HepG2 (cell line): ENCODE measurements at regions not wholly inside any gene's neighbourhood (a gene's known extent, or its start where the extent isn't known, plus 50 kb on each side); places are given as distances from the start of the nearest gene placed in this dataset.

Experiments
- CREB3 ChIP-seq: sonication (generic); formaldehyde crosslinking; IDR thresholded peaks from 2 replicates; pipeline ENCODE4 v1.5.0; 2020; ENCODE audit warnings: missing genetic modification reagents
- CREBL2 ChIP-seq: sonication (generic); formaldehyde crosslinking; IDR thresholded peaks from 2 replicates; pipeline ENCODE4 v1.8.1; 2023; ENCODE audit warnings: missing genetic modification reagents, mild to moderate bottlenecking, borderline replicate concordance
- ESRRA ChIP-seq: sonication (generic); formaldehyde crosslinking; IDR thresholded peaks from 2 replicates; pipeline ENCODE4 v1.5.1; 2020; ENCODE audit warnings: mild to moderate bottlenecking, low read depth, missing genetic modification reagents
- FIP1L1 ChIP-seq: fragments of 200-400 bp; formaldehyde crosslinking; IDR thresholded peaks from 2 replicates; pipeline ENCODE4 v1.6.1; 2018; ENCODE audit warnings: low read depth, mild to moderate bottlenecking, low read length, moderate library complexity, borderline replicate concordance; ENCODE audit not compliant: insufficient read depth
- FOXK2 ChIP-seq: fragments of 450-650 bp; IDR thresholded peaks from 2 replicates; pipeline ENCODE4 v1.6.1; 2016
- HCFC1 ChIP-seq: fragments of 150-350 bp; IDR thresholded peaks from 2 replicates; pipeline ENCODE4 v1.6.1; 2014; ENCODE audit warnings: low read depth, low read length
- MTF2 ChIP-seq: sonication (generic); formaldehyde crosslinking; IDR thresholded peaks from 2 replicates; pipeline ENCODE4 v1.5.0; 2020; ENCODE audit warnings: missing genetic modification reagents, borderline replicate concordance
- PLRG1 ChIP-seq: fragments of 450-650 bp; conservative IDR thresholded peaks from 2 replicates; pipeline ENCODE4 v1.6.1; 2016
- PRPF4 ChIP-seq: fragments of 200-400 bp; formaldehyde crosslinking; IDR thresholded peaks from 2 replicates; pipeline ENCODE4 v1.6.1; 2016; ENCODE audit warnings: low read length, low read depth; ENCODE audit not compliant: poor library complexity, severe bottlenecking
- THAP9 ChIP-seq: sonication (generic); formaldehyde crosslinking; IDR thresholded peaks from 2 replicates; pipeline ENCODE4; 2020; ENCODE audit warnings: missing genetic modification reagents, mild to moderate bottlenecking, borderline replicate concordance
- ZBTB33 ChIP-seq: sonication (generic); formaldehyde crosslinking; IDR thresholded peaks from 2 replicates; pipeline ENCODE4 v1.4.0; 2020; ENCODE audit warnings: missing genetic modification reagents
- ZNF24 ChIP-seq: fragments of 450-650 bp; IDR thresholded peaks from 2 replicates; pipeline ENCODE4 v1.6.1; 2017; ENCODE audit warnings: antibody characterized with exemption, mild to moderate bottlenecking
- ZNF549 ChIP-seq: sonication (generic); formaldehyde crosslinking; IDR thresholded peaks from 2 replicates; pipeline ENCODE4 v1.5.0; 2020; ENCODE audit warnings: missing genetic modification reagents
- ZNF780A ChIP-seq: sonication (generic); formaldehyde crosslinking; IDR thresholded peaks from 2 replicates; pipeline ENCODE4 v1.8.0; 2022; ENCODE audit warnings: mild to moderate bottlenecking, missing genetic modification reagents, moderate library complexity
- ZXDC ChIP-seq: sonication (generic); formaldehyde crosslinking; IDR thresholded peaks from 2 replicates; pipeline ENCODE4 v1.5.0; 2020; ENCODE audit warnings: mild to moderate bottlenecking, missing genetic modification reagents
- TF ChIP-seq, protein P1 (sequence below): sonication (generic); formaldehyde crosslinking; IDR thresholded peaks from 2 replicates; pipeline ENCODE4 v1.4.0; 2020; ENCODE audit warnings: mild to moderate bottlenecking, missing genetic modification reagents
- TF ChIP-seq, protein P2 (sequence below): sonication (generic); formaldehyde crosslinking; IDR thresholded peaks from 2 replicates; pipeline ENCODE4 v1.4.0; 2020; ENCODE audit warnings: mild to moderate bottlenecking, missing genetic modification reagents

- TF ChIP-seq ZNF780A (CRISPR knock-in tag): no peak
- TF ChIP-seq FIP1L1: no peak
- TF ChIP-seq ESRRA (CRISPR knock-in tag): no peak
- no peak for TF ChIP-seq PRPF4
- TF ChIP-seq, protein P1, sequence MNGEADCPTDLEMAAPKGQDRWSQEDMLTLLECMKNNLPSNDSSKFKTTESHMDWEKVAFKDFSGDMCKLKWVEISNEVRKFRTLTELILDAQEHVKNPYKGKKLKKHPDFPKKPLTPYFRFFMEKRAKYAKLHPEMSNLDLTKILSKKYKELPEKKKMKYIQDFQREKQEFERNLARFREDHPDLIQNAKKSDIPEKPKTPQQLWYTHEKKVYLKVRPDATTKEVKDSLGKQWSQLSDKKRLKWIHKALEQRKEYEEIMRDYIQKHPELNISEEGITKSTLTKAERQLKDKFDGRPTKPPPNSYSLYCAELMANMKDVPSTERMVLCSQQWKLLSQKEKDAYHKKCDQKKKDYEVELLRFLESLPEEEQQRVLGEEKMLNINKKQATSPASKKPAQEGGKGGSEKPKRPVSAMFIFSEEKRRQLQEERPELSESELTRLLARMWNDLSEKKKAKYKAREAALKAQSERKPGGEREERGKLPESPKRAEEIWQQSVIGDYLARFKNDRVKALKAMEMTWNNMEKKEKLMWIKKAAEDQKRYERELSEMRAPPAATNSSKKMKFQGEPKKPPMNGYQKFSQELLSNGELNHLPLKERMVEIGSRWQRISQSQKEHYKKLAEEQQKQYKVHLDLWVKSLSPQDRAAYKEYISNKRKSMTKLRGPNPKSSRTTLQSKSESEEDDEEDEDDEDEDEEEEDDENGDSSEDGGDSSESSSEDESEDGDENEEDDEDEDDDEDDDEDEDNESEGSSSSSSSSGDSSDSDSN: no peak
- no peak for TF ChIP-seq ZXDC (CRISPR knock-in tag)
- no peak for TF ChIP-seq CREBL2 (CRISPR knock-in tag)
- no peak for TF ChIP-seq ZNF24
- TF ChIP-seq, protein P2, sequence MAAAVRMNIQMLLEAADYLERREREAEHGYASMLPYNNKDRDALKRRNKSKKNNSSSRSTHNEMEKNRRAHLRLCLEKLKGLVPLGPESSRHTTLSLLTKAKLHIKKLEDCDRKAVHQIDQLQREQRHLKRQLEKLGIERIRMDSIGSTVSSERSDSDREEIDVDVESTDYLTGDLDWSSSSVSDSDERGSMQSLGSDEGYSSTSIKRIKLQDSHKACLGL (CRISPR knock-in tag): 0 out of 2 replicates have a peak, but pooled peaks have one; percentile 32
- TF ChIP-seq CREB3 (CRISPR knock-in tag): no peak
- TF ChIP-seq THAP9 (CRISPR knock-in tag): no peak
- no peak for TF ChIP-seq HCFC1
- TF ChIP-seq FOXK2: no peak
- TF ChIP-seq PLRG1: no peak
- 0 out of 2 replicates have a peak, but pooled peaks have one; percentile 29 for TF ChIP-seq ZBTB33
- no peak for TF ChIP-seq ZNF549 (CRISPR knock-in tag)
- 0 out of 2 replicates have a peak, but pooled peaks have one; percentile 70 for TF ChIP-seq MTF2 (CRISPR knock-in tag)
These were observed 62.8 kb upstream of the EPB41L1 start (continued) for GRCh38 chr20:36091561-36092397.
